K562 (cell line): ENCODE measurements at regions not wholly inside any gene's neighbourhood (a gene's known extent, or its start where the extent isn't known, plus 50 kb on each side); places are given as distances from the start of the nearest gene placed in this dataset.

ENCODE experiments used
- ATAC-seq: fragments of 200-7000 bp; cut with Tn5 transposase; 3 replicates; pipeline ENCODE4 v1.9.1; 2020; ENCODE audit warnings: moderate library complexity
- BruUV-seq: library from RNA; stranded (reverse); fragments of 400-500 nt; replicated peaks from 2 replicates; lab custom pipeline; 2021; lab: Mats Ljungman, UMichigan
- CTCF ChIA-PET: fragments of 300-600 bp; formaldehyde crosslinking; extraction: SDS; loops from one replicate; lab custom pipeline; 2021; ENCODE audit warnings: low intra/inter-chr PET ratio; lab: Yijun Ruan, JAX
- POLR2A ChIA-PET: fragments of 300-600, 350-650 bp; sonication (Branson Sonifier 250); formaldehyde crosslinking; extraction: SDS; loops from one replicate; lab custom pipeline; 2021; ENCODE audit warnings: antibody characterized with exemption, inconsistent platforms; lab: Yijun Ruan, JAX
- DNase-seq, 4 experiments: peaks; one replicate each; pipeline versions ENCODE4 v3.0.0 to v3.0.0-alpha.2; 2011 to 2018; ENCODE audit warnings: low spot score in 3 of 4, mixed read lengths in 3 of 4; ENCODE audit errors: extremely low read depth in 1 of 4
- FAIRE-seq: peaks from 2 replicates; lab custom pipeline; 2011; peaks lifted over from hg19 to GRCh38; lab: Jason Lieb, UNC
- H2AFZ ChIP-seq: 2 replicates; pipeline ENCODE4 v1.6.0; 2011; ENCODE audit warnings: low read depth, low read length, control low read depth, inconsistent platforms
- H3K27ac ChIP-seq: fragments of 200-600 bp; 3 replicates; pipeline ENCODE4 v1.8.0; 2011; ENCODE audit warnings: low read depth, mild to moderate bottlenecking, control low read depth, inconsistent platforms, low read length, moderate library complexity, mixed read lengths; ENCODE audit errors: extremely low read depth
- H3K27me3 ChIP-seq, 2 experiments: fragments of 300-600 bp in 1 of 2; 2 replicates in 1 of 2; 3 replicates in 1 of 2; pipeline versions ENCODE4 v1.6.0 to v1.8.0; 2011; ENCODE audit warnings: inconsistent platforms in 2 of 2, low read length in 2 of 2, mild to moderate bottlenecking in 1 of 2, mixed read lengths in 1 of 2, moderate library complexity in 1 of 2; ENCODE audit not compliant: control insufficient read depth in 2 of 2, insufficient read depth in 2 of 2
- H3K36me3 ChIP-seq: fragments of 300-600 bp; 3 replicates; pipeline ENCODE4 v1.8.0; 2011; ENCODE audit warnings: mild to moderate bottlenecking, low read length, inconsistent platforms; ENCODE audit not compliant: control insufficient read depth, insufficient read depth
- H3K4me1 ChIP-seq, 2 experiments: fragments of 200-600 bp in 1 of 2; replicated peaks in 1 of 2; 2 replicates in 1 of 2; 3 replicates in 1 of 2; pipeline versions ENCODE4 v1.5.1 to v1.8.0; 2011; ENCODE audit warnings: inconsistent platforms in 2 of 2, low read length in 2 of 2, mild to moderate bottlenecking in 1 of 2, mixed read lengths in 1 of 2, moderate library complexity in 1 of 2; ENCODE audit not compliant: control insufficient read depth in 2 of 2, insufficient read depth in 2 of 2
- H3K4me2 ChIP-seq: 2 replicates; pipeline ENCODE4 v1.6.1; 2011; ENCODE audit warnings: low read length, control low read depth, inconsistent platforms, mixed read lengths; ENCODE audit not compliant: insufficient read depth
- H3K4me3 ChIP-seq: fragments of 200-600 bp; sonication (generic), shearing (Covaris generic); 2 replicates; pipeline ENCODE4 v1.5.1; 2016; ENCODE audit warnings: control low read depth, inconsistent platforms
- H3K79me2 ChIP-seq: fragments of 200-600 bp; 3 replicates; pipeline ENCODE4 v1.8.0; 2011; ENCODE audit warnings: low read length, inconsistent platforms; ENCODE audit not compliant: control insufficient read depth, insufficient read depth
- H3K9ac ChIP-seq, 2 experiments: 2 replicates each; pipeline versions ENCODE4 v1.6.0 to v1.6.1; 2011; ENCODE audit warnings: low read depth in 2 of 2, low read length in 2 of 2, control low read depth in 1 of 2, inconsistent platforms in 1 of 2, mild to moderate bottlenecking in 1 of 2, mixed read lengths in 1 of 2; ENCODE audit not compliant: insufficient read depth in 1 of 2
- H3K9me1 ChIP-seq: one replicate; pipeline ENCODE4 v1.6.0; 2011; ENCODE audit warnings: inconsistent platforms, mild to moderate bottlenecking, low read length, moderate library complexity; ENCODE audit not compliant: control insufficient read depth, insufficient read depth
- H3K9me3 ChIP-seq: replicated peaks from 2 replicates; pipeline ENCODE4 v1.5.1; 2011; ENCODE audit warnings: low read depth, low read length, inconsistent platforms; ENCODE audit not compliant: control insufficient read depth, insufficient read depth
- H4K20me1 ChIP-seq: replicated peaks from 2 replicates; pipeline ENCODE4 v1.6.1; 2011; ENCODE audit warnings: low read length, inconsistent platforms, mixed read lengths; ENCODE audit not compliant: control insufficient read depth, insufficient read depth
- CCAR2 ChIP-seq: fragments of 200-400 bp; formaldehyde crosslinking; IDR thresholded peaks from 2 replicates; pipeline ENCODE4 v1.6.1; 2017; ENCODE audit warnings: mild to moderate bottlenecking, low read depth, low read length
- KDM5B ChIP-seq: fragments of 200-600 bp; sonication (generic); IDR thresholded peaks from 2 replicates; pipeline ENCODE4 v1.6.1; 2012; ENCODE audit warnings: low read depth, mild to moderate bottlenecking, moderate library complexity, low read length, control low read depth, inconsistent platforms; ENCODE audit not compliant: insufficient replicate concordance
- POLR2AphosphoS5 ChIP-seq: IDR thresholded peaks from 2 replicates; pipeline ENCODE4 v1.6.1; 2011; ENCODE audit warnings: mild to moderate bottlenecking, low read depth, low read length, moderate library complexity; ENCODE audit not compliant: control insufficient read depth, insufficient read depth
- RAD51 ChIP-seq: fragments of 450-650 bp; IDR thresholded peaks from 2 replicates; pipeline ENCODE4 v1.7.1; 2016; ENCODE audit warnings: low read depth, mild to moderate bottlenecking, borderline replicate concordance
- TOE1 ChIP-seq, 2 experiments: fragments of 450-650 bp in 1 of 2; sonication (generic) in 1 of 2; formaldehyde crosslinking in 1 of 2; IDR thresholded peaks; 2 replicates each; pipeline versions ENCODE4 v1.7.1 to v1.8.0; 2016 to 2022; ENCODE audit warnings: borderline replicate concordance in 2 of 2, mild to moderate bottlenecking in 2 of 2, antibody characterized with exemption in 1 of 2, inconsistent platforms in 1 of 2, low read depth in 1 of 2, missing genetic modification reagents in 1 of 2, moderate library complexity in 1 of 2
- ZFPM2 ChIP-seq: fragments of 250-450 bp; sonication (Bioruptor Pico); IDR thresholded peaks from 2 replicates; pipeline ENCODE4 v1.5.1; 2022; ENCODE audit warnings: mild to moderate bottlenecking
- ZNF121 ChIP-seq: sonication (generic); formaldehyde crosslinking; conservative IDR thresholded peaks from 2 replicates; pipeline ENCODE4 v1.8.0; 2022; ENCODE audit warnings: missing genetic modification reagents
- WGBS: fragments of 100-300 bp; shearing (Covaris generic); methylation state at CpG from one replicate; pipeline ENCODE4 v1.1.6; 2016; ENCODE audit warnings: low coverage, mixed read lengths; ENCODE audit not compliant: insufficient coverage; ENCODE audit errors: missing lambda C conversion rate; 5-methylcytosine and 5-hydroxymethylcytosine counted together
- in situ Hi-C: fragments of 300-500 bp; cut with MboI; formaldehyde crosslinking; loops from 4 replicates; pipeline ENCODE4 v1.15.0; 2018; ENCODE audit warnings: inconsistent platforms, mixed read lengths
- intact Hi-C: fragments of 100-400 bp; cut with micrococcal nuclease; formaldehyde crosslinking; loops from 2 replicates; pipeline ENCODE4 v1.14.2; 2022
- TF ChIP-seq, protein P1 (sequence below), 2 experiments: fragments of 450-650 bp; conservative IDR thresholded peaks; 2 replicates each; pipeline ENCODE4 v1.6.1; 2017; ENCODE audit warnings: mild to moderate bottlenecking in 2 of 2, moderate library complexity in 2 of 2
- TF ChIP-seq, protein P2 (sequence below): fragments of 250-450 bp; sonication (Bioruptor Pico); IDR thresholded peaks from 2 replicates; pipeline ENCODE4 v1.5.0; 2021; ENCODE audit warnings: mild to moderate bottlenecking, moderate library complexity

DNA sequence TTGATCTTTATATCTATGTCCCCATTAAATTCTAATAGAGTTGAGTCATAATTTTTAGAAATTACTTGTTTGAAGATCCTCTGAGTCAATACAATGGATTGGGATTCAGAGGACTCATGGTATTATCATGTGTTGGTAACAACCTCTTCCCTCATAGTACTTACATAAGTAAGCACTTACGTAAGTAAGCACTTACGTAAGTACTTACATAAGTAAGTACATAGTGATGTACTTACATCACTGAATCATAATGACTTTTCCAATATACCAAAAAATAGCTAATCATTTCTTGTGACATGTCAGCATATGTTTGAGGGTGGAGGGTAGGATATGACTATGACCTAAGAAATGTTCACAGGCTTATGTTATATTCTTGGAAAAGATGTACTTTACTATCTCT, 740.5 kb downstream of the SORCS1 start:
- 0% methylated on average over 2 of the region's 2 CpGs for WGBS
- Histone ChIP-seq H3K9me3 (no peaks in the 10 kb centered on the region), H3K4me1 (no peaks in the 10 kb centered on the region), H2AFZ (no peak overlapping the region), H3K36me3 (no peaks in the 10 kb centered on the region), H3K27ac (no peak overlapping the region), H3K27me3 (no peaks in the 10 kb centered on the region), H3K9ac (no peak overlapping the region), H3K4me2 (no peak overlapping the region), H3K4me3 (no peak overlapping the region), H3K9me1 (no peaks in the 10 kb centered on the region), H3K79me2 (no peaks in the 10 kb centered on the region), H4K20me1 (no peaks in the 10 kb centered on the region)
- TF ChIP-seq CCAR2: no peak
- TF ChIP-seq KDM5B: no peak
- TF ChIP-seq, protein P1, sequence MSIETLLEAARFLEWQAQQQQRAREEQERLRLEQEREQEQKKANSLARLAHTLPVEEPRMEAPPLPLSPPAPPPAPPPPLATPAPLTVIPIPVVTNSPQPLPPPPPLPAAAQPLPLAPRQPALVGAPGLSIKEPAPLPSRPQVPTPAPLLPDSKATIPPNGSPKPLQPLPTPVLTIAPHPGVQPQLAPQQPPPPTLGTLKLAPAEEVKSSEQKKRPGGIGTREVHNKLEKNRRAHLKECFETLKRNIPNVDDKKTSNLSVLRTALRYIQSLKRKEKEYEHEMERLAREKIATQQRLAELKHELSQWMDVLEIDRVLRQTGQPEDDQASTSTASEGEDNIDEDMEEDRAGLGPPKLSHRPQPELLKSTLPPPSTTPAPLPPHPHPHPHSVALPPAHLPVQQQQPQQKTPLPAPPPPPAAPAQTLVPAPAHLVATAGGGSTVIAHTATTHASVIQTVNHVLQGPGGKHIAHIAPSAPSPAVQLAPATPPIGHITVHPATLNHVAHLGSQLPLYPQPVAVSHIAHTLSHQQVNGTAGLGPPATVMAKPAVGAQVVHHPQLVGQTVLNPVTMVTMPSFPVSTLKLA (conservative IDR thresholded peaks at IDR 0.05): no peak
- no peak for TF ChIP-seq ZFPM2
- TF ChIP-seq RAD51: no peak
- TF ChIP-seq POLR2AphosphoS5: no peak
- no peak for TF ChIP-seq TOE1 (IDR thresholded peaks at IDR 0.05; ENCODE audit: borderline replicate concordance)
- TF ChIP-seq TOE1 (CRISPR knock-in tag; IDR thresholded peaks at IDR 0.05; ENCODE audit: borderline replicate concordance, low read depth): no peak
- TF ChIP-seq, protein P2, sequence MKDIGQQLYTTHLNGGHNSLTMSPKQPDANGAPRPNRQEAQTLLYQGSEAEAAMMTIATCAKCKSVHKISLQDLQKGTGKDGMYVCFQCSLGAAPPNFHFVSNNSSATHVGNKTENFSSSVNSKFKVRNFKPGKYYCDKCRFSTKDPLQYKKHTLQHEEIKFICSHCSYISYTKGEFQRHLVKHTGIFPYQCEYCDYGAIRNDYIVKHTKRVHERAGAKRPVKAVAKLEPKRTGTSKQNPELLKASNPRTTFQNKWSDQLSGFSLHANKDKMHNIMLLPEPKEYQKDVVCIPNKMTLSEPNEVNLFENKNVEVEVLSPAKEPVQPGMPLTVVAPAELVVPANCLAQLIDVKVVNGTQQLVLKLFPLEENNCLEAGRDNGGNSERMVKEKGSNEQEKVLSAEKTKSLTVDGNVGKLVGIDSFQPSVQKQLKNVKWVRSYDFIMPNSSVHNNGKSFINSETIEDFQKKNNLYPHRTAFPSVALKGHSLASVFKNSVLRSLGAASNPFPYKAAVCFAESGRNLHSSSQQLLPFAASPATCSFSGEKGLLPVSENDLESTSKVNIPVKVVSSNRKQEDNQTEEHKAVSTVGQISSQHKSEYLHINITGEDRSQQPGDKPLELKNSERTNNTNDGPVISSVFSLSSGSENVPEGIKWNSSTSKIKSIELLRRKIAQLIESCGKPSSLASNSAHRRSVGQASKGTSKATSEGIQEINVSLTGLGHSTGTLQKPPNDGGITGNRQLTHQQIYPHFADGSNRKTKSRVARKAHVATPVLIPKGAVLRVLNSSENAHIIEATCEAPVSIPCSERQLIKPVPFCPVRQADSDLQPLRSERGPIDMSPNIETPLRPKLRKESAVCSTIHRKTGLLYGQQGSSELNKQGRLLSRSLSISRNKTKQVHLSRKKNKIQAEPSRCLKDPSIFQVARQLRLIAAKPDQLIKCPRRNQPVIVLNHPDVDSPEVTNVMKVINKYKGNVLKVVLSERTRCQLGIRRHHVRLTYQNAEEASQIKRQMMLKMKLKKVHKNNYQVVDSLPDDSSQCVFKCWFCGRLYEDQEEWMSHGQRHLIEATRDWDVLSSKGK (CRISPR knock-in tag): no peak
- no peak for TF ChIP-seq ZNF121 (CRISPR knock-in tag)
- POLR2A ChIA-PET: no interaction called here
- DNase-seq (no peak), ATAC-seq (no peak), FAIRE-seq (no peak)
- no TSS peak for BruUV-seq
- intact Hi-C loops (no loop called here), in situ Hi-C loops (no loop called here)
- CTCF ChIA-PET: no interaction called here
